ENCODE measurements at regions not wholly inside any gene's neighbourhood (a gene's known extent, or its start where the extent isn't known, plus 50 kb on each side); places are given as distances from the start of the nearest gene placed in this dataset.

GRCh38 chrX:80098038-80098437 is 83.5 kb downstream of the TBX22 start:
- no peak for FAIRE-seq
- no peak for DNase-seq (ENCODE audit: insufficient read length)
- TF ChIP-seq TAF1 (IDR thresholded peaks at IDR 0.05; ENCODE audit: borderline replicate concordance, low read depth, low read length) (no peak), POLR2AphosphoS5 (IDR thresholded peaks at IDR 0.05; ENCODE audit: low read depth, low read length) (no peak), POLR2A (IDR thresholded peaks at IDR 0.05; ENCODE audit: low read depth, low read length) (no peak)

GRCh38 chrX:80120335-80120734 is 105.8 kb downstream of the TBX22 start:
- TF ChIP-seq TAF1 (IDR thresholded peaks at IDR 0.05; ENCODE audit: borderline replicate concordance, low read depth, low read length) (no peak), POLR2AphosphoS5 (IDR thresholded peaks at IDR 0.05; ENCODE audit: low read depth, low read length) (no peak)
- DNase-seq (ENCODE audit: insufficient read length) (no peak), FAIRE-seq (no peak)

GRCh38 chrX:80138938-80139337 is 124.4 kb downstream of the TBX22 start:
- TF ChIP-seq POLR2AphosphoS5 (IDR thresholded peaks at IDR 0.05; ENCODE audit: low read depth, low read length) (no peak), POLR2A (IDR thresholded peaks at IDR 0.05; ENCODE audit: low read depth, low read length) (no peak), TAF1 (IDR thresholded peaks at IDR 0.05; ENCODE audit: borderline replicate concordance, low read depth, low read length) (no peak)
- no peak for FAIRE-seq
- DNase-seq (ENCODE audit: insufficient read length) = no peak

GRCh38 chrX:80139564-80139963 is 125.0 kb downstream of the TBX22 start:
- TF ChIP-seq TAF1 (IDR thresholded peaks at IDR 0.05; ENCODE audit: borderline replicate concordance, low read depth, low read length) (no peak), POLR2AphosphoS5 (IDR thresholded peaks at IDR 0.05; ENCODE audit: low read depth, low read length) (no peak), POLR2A (IDR thresholded peaks at IDR 0.05; ENCODE audit: low read depth, low read length) (no peak)
- DNase-seq (ENCODE audit: insufficient read length) = no peak
- no peak for FAIRE-seq

GRCh38 chrX:80170581-80170980 is 156.0 kb downstream of the TBX22 start:
- no peak for TF ChIP-seq POLR2AphosphoS5 (IDR thresholded peaks at IDR 0.05; ENCODE audit: low read depth, low read length)
- no peak for TF ChIP-seq POLR2A (IDR thresholded peaks at IDR 0.05; ENCODE audit: low read depth, low read length)
- no peak for TF ChIP-seq TAF1 (IDR thresholded peaks at IDR 0.05; ENCODE audit: borderline replicate concordance, low read depth, low read length)
- no peak for DNase-seq (ENCODE audit: insufficient read length)
- no peak for FAIRE-seq

- no peak for DNase-seq (ENCODE audit: insufficient read length)
- TF ChIP-seq POLR2A (IDR thresholded peaks at IDR 0.05; ENCODE audit: low read depth, low read length) (no peak), TAF1 (IDR thresholded peaks at IDR 0.05; ENCODE audit: borderline replicate concordance, low read depth, low read length) (no peak), POLR2AphosphoS5 (IDR thresholded peaks at IDR 0.05; ENCODE audit: low read depth, low read length) (no peak)
- FAIRE-seq = no peak
These were observed 158.7 kb downstream of the TBX22 start for GRCh38 chrX:80173261-80173660.

GRCh38 chrX:80174925-80175574 is 160.5 kb downstream of the TBX22 start:
- TF ChIP-seq POLR2A (IDR thresholded peaks at IDR 0.05; ENCODE audit: low read depth, low read length) (no peak), TAF1 (IDR thresholded peaks at IDR 0.05; ENCODE audit: borderline replicate concordance, low read depth, low read length) (no peak), POLR2AphosphoS5 (IDR thresholded peaks at IDR 0.05; ENCODE audit: low read depth, low read length) (no peak)
- no peak for FAIRE-seq
- no peak for DNase-seq (ENCODE audit: insufficient read length)

- TF ChIP-seq POLR2A (IDR thresholded peaks at IDR 0.05; ENCODE audit: low read depth, low read length) (no peak), TAF1 (IDR thresholded peaks at IDR 0.05; ENCODE audit: borderline replicate concordance, low read depth, low read length) (no peak), POLR2AphosphoS5 (IDR thresholded peaks at IDR 0.05; ENCODE audit: low read depth, low read length) (no peak)
- FAIRE-seq = no peak
- DNase-seq (ENCODE audit: insufficient read length) = no peak
These were observed 166.5 kb downstream of the TBX22 start for GRCh38 chrX:80181079-80181478.

- DNase-seq (ENCODE audit: insufficient read length) (no peak), FAIRE-seq (no peak)
- TF ChIP-seq POLR2A (IDR thresholded peaks at IDR 0.05; ENCODE audit: low read depth, low read length) = no peak
- no peak for TF ChIP-seq POLR2AphosphoS5 (IDR thresholded peaks at IDR 0.05; ENCODE audit: low read depth, low read length)
- TF ChIP-seq TAF1 (IDR thresholded peaks at IDR 0.05; ENCODE audit: borderline replicate concordance, low read depth, low read length) = no peak
These were observed 170.3 kb downstream of the TBX22 start for GRCh38 chrX:80184854-80185253.

GRCh38 chrX:80206647-80207046 is 192.1 kb downstream of the TBX22 start:
- DNase-seq (ENCODE audit: insufficient read length) = no peak
- no peak for FAIRE-seq

GRCh38 chrX:80207327-80207726 is 192.8 kb downstream of the TBX22 start:
- DNase-seq (ENCODE audit: insufficient read length) = no peak
- FAIRE-seq = no peak
- TF ChIP-seq POLR2A (IDR thresholded peaks at IDR 0.05; ENCODE audit: low read depth, low read length) (no peak), TAF1 (IDR thresholded peaks at IDR 0.05; ENCODE audit: borderline replicate concordance, low read depth, low read length) (no peak), POLR2AphosphoS5 (IDR thresholded peaks at IDR 0.05; ENCODE audit: low read depth, low read length) (no peak)

More at GRCh38 chrX:80206647-80207046, 192.1 kb downstream of the TBX22 start:
- TF ChIP-seq POLR2AphosphoS5 (IDR thresholded peaks at IDR 0.05; ENCODE audit: low read depth, low read length) = no peak
- no peak for TF ChIP-seq POLR2A (IDR thresholded peaks at IDR 0.05; ENCODE audit: low read depth, low read length)
- TF ChIP-seq TAF1 (IDR thresholded peaks at IDR 0.05; ENCODE audit: borderline replicate concordance, low read depth, low read length) = no peak

- DNase-seq (ENCODE audit: insufficient read length) = no peak
- TF ChIP-seq POLR2A (IDR thresholded peaks at IDR 0.05; ENCODE audit: low read depth, low read length) (no peak), POLR2AphosphoS5 (IDR thresholded peaks at IDR 0.05; ENCODE audit: low read depth, low read length) (no peak), TAF1 (IDR thresholded peaks at IDR 0.05; ENCODE audit: borderline replicate concordance, low read depth, low read length) (no peak)
- no peak for FAIRE-seq
These were observed 201.5 kb downstream of the TBX22 start for GRCh38 chrX:80216086-80216485.

Data from GM12892 (cell line).